Colonic mucosa (tissue), 4 donors: ENCODE measurements at regions not wholly inside any gene's neighbourhood (a gene's known extent, or its start where the extent isn't known, plus 50 kb on each side); places are given as distances from the start of the nearest gene placed in this dataset.

Source experiments
- DNase-seq: peaks from one replicate; pipeline ENCODE4 v3.0.0-alpha.2; 2020
- H3K27ac ChIP-seq: fragments of 200-600 bp; one replicate; pipeline ENCODE4 v1.8.0; 2021
- H3K27me3 ChIP-seq: fragments of 200-600 bp; one replicate; pipeline ENCODE4 v1.8.0; 2021
- H3K36me3 ChIP-seq: fragments of 200-600 bp; one replicate; pipeline ENCODE4 v1.8.0; 2021
- H3K4me1 ChIP-seq: fragments of 200-600 bp; one replicate; pipeline ENCODE4 v1.8.0; 2021; ENCODE audit warnings: mild to moderate bottlenecking
- H3K4me3 ChIP-seq: fragments of 200-600 bp; one replicate; pipeline ENCODE4 v1.8.0; 2021
- H3K9ac ChIP-seq, 2 donors: one replicate each; pipeline ENCODE4 v1.7.0; 2013; ENCODE audit warnings: control low read depth in 2 of 2, low read depth in 2 of 2, low read length in 2 of 2
- H3K9me3 ChIP-seq: fragments of 200-600 bp; one replicate; pipeline ENCODE4 v1.8.0; 2021
- intact Hi-C: fragments of 100-400 bp; cut with DNase I; formaldehyde crosslinking; loops from one replicate; pipeline ENCODE4 v1.14.1; 2022
- TF ChIP-seq, protein P1 (sequence below): fragments of 200-600 bp; IDR thresholded peaks from one replicate; pipeline ENCODE4 v1.8.0; 2022; ENCODE audit warnings: antibody characterized with exemption, mild to moderate bottlenecking
- donor health status: healthy.
- donor health status: DM: no; HTN: no; CAD: no.
- donor health status: DM: no; HTN: no; CAD: no.

DNA sequence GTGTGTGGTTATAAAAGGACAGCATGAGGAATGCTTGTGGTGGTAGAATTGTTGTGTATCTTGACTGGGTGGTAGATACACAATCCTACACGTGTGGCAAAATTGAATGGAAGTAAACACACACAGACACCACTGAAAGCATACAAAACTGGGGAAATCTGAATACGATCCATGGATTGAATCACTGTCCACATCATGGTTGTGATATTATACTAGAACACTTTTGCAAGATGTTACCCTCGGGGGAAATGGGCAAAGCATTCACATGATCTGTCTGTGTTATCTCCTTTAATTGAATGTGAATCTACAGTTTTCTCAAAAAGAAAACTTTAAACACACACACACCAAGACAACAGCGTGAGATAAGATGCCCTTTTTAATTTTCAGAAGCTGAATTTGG lies 165.2 kb upstream of the CELF2 start:
- Histone ChIP-seq H3K4me3 (no peak overlapping the region), H3K27me3 (no peaks in the 10 kb centered on the region), H3K27ac (no peak overlapping the region), H3K9me3 (no peaks in the 10 kb centered on the region), H3K36me3 (no peaks in the 10 kb centered on the region), H3K9ac (no peak overlapping the region), H3K4me1 (no peaks in the 10 kb centered on the region)
- TF ChIP-seq, protein P1, sequence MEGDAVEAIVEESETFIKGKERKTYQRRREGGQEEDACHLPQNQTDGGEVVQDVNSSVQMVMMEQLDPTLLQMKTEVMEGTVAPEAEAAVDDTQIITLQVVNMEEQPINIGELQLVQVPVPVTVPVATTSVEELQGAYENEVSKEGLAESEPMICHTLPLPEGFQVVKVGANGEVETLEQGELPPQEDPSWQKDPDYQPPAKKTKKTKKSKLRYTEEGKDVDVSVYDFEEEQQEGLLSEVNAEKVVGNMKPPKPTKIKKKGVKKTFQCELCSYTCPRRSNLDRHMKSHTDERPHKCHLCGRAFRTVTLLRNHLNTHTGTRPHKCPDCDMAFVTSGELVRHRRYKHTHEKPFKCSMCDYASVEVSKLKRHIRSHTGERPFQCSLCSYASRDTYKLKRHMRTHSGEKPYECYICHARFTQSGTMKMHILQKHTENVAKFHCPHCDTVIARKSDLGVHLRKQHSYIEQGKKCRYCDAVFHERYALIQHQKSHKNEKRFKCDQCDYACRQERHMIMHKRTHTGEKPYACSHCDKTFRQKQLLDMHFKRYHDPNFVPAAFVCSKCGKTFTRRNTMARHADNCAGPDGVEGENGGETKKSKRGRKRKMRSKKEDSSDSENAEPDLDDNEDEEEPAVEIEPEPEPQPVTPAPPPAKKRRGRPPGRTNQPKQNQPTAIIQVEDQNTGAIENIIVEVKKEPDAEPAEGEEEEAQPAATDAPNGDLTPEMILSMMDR: no peak
- DNase-seq: no peak
- intact Hi-C loops: no loop called here

DNA sequence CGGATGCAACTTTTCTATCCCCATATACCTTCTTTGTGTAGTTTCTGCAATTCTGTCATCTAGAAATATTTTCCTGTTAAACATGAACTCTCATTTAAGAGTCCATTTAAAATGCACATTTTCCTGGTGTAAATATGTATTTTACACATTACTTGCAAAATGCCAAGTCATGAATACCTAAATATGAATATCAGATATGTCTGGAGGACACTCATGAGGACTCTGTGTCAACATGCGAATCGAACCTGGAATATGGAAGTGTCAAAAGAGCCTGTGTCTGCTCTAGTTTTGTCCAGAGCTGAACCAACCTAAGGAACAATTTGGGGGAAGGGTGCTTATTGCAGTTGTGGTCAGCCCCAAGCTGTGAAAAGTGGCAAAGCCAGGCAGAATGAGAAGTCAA lies 163.7 kb upstream of the CELF2 start:
- no peak overlapping the region for H3K4me3 ChIP-seq
- H3K9me3 ChIP-seq: no peaks in the 10 kb centered on the region
- H3K9ac ChIP-seq: no peak overlapping the region
- no peak for DNase-seq
- intact Hi-C loops: no loop called here
- no peak overlapping the region for H3K27ac ChIP-seq
- H3K4me1 ChIP-seq: no peaks in the 10 kb centered on the region
- H3K27me3 ChIP-seq: no peaks in the 10 kb centered on the region
- TF ChIP-seq, protein P1: no peak
- H3K36me3 ChIP-seq: no peaks in the 10 kb centered on the region

DNA sequence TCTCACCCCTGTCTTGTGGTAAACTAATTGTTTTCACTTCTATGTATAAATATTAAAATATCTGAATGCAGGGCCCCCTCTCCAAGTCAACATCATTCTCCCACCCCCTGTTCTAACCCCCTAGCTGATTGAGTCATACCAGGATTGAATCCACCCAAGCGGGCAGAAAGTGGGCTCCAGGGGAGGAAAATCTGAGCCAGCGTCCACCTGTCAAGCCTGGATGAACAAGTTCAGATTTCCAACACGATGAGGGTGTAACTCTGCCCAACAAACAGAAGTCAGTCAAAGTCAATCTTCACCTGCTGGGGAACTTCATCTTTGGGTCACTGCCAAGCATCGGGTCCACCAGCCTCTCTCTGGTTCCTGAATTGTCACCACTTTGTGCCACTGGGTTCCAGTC lies 162.9 kb upstream of the CELF2 start:
- Histone ChIP-seq H3K9ac (no peak overlapping the region), H3K27me3 (no peaks in the 10 kb centered on the region), H3K36me3 (no peaks in the 10 kb centered on the region), H3K9me3 (no peaks in the 10 kb centered on the region), H3K4me3 (no peak overlapping the region), H3K4me1 (no peaks in the 10 kb centered on the region), H3K27ac (no peak overlapping the region)
- intact Hi-C loops: no loop called here
- no peak for DNase-seq
- TF ChIP-seq, protein P1: no peak

DNA sequence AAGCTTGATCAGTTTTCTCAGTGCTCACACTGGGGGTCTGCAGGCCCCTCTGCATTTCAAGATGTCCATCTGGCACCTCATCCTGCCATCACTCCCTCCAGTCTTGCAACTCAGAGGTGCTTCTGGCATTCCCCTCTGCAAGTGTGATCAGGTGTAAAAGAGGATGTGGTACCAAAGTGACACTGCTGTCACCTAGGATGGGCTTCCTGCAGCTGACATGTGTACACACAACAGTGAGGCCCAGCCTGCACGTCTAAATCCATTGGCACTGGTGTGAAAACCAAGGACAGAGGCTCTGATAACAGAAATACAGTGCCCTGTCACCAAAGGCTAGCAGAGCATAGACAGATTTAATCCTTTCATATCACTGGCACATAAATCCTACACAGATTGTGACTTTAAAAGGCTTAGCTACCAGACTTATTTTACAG lies 162.5 kb upstream of the CELF2 start:
- H3K36me3 ChIP-seq: no peaks in the 10 kb centered on the region
- H3K4me1 ChIP-seq: no peaks in the 10 kb centered on the region
- TF ChIP-seq, protein P1: no peak
- intact Hi-C loops: no loop called here
- no peaks in the 10 kb centered on the region for H3K9me3 ChIP-seq
- H3K27ac ChIP-seq: no peak overlapping the region
- no peak for DNase-seq
- no peak overlapping the region for H3K4me3 ChIP-seq
- no peaks in the 10 kb centered on the region for H3K27me3 ChIP-seq
- no peak overlapping the region for H3K9ac ChIP-seq

DNA sequence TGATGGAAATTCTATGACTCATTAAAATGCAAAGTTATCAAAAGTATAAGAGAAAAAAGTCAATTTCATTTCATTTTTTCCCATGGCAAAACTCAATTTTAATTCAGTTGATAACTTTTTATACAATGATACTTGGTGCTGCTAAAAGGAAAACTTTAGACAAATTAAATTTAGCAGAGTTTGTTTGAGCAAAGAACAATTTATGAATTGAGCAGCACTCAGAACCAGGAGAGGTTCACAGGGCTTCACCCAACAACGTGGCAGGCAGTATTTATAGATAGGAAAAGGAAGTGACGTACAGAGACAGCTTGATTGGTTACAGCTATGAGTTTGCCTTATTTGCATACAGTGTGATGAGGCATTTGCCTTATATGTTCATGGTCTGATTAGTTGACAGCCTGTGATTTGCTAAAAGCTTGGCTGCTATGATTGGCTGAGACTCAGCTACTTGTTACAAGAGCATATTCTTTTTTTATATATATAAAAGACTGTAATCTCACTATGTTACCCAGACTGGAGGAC lies 157.2 kb upstream of the CELF2 start:
- H3K9ac ChIP-seq: no peak overlapping the region
- intact Hi-C loops: no loop called here
- H3K4me1 ChIP-seq: no peaks in the 10 kb centered on the region
- H3K36me3 ChIP-seq: no peaks in the 10 kb centered on the region
- TF ChIP-seq, protein P1: no peak
- DNase-seq: no peak
- H3K27ac ChIP-seq: no peak overlapping the region
- H3K4me3 ChIP-seq: no peak overlapping the region
- H3K9me3 ChIP-seq: no peaks in the 10 kb centered on the region
- H3K27me3 ChIP-seq: no peaks in the 10 kb centered on the region
